ENCODE measurements at regions not wholly inside any gene's neighbourhood (a gene's known extent, or its start where the extent isn't known, plus 50 kb on each side); places are given as distances from the start of the nearest gene placed in this dataset.
"Not testable (repeated sequence)": the region's sequence is repeated elsewhere in the genome, so short reads cannot be mapped to it uniquely, and the experiment has no call there.

DNA sequence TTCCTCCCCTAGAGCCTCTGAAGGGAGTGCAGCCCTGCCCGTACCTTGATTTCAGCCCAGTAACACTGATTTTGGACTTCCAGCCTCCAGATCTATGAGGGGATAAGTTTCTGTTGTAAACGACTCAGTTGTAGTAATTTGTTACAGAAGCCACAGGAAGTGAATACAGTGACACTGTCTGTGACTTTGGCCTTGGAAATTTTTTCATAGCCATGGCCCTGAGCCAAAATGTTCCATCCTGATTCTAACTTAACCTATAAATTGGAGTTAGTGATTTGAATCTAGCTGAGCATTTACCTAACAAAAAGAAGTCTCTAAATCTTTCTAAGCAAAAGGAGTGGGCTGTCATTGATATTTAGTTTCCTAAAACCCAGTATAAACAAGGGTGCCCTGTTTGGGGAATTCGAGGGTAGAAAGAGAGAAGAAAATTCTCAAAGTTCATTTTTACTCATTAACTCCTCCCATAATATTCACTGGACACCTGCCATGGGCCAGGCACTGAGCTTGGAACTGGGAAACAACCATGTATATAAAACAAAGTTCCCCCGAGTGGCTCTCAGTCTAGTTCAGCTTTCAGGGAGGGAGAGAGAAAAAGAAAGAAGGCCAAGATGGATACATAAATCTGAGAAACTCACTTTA is 162.3 kb downstream of the SKIDA1 start:
- no peak overlapping the region for H3K4me3 Mint-ChIP-seq
- no peaks in the 10 kb centered on the region for H3K36me3 Mint-ChIP-seq
- ATAC-seq: no peak
- H3K27ac Mint-ChIP-seq: no peak overlapping the region
- H3K4me1 Mint-ChIP-seq: no peaks in the 10 kb centered on the region
- peaks cover 8% of the 10 kb centered on the region for H3K27me3 Mint-ChIP-seq
- no peaks in the 10 kb centered on the region for H3K9me3 Mint-ChIP-seq

DNA sequence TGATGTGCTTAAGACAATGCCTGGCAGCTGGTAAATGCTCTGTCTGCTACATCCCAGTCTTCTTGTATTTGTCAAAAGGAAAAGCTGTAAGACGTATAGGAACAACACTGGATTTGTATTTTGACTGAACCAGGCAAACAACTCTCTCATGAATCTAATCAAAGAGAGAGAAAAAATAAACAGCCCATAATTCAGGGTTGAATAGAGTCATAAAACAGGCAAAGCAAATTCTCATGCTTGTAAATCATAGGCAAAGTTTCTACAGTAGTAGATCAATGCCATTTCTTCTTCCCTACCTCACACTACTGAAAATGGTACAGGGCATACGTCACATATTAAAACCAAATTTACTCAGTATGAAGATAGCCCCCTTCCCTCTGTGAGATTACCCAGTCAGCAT is 166.3 kb downstream of the SKIDA1 start:
- Mint-ChIP-seq H3K36me3 (no peaks in the 10 kb centered on the region), H3K4me1 (no peaks in the 10 kb centered on the region), H3K27me3 (peaks cover 5% of the 10 kb centered on the region), H3K4me3 (no peak overlapping the region), H3K27ac (no peak overlapping the region), H3K9me3 (no peaks in the 10 kb centered on the region)
- ATAC-seq: no peak

DNA sequence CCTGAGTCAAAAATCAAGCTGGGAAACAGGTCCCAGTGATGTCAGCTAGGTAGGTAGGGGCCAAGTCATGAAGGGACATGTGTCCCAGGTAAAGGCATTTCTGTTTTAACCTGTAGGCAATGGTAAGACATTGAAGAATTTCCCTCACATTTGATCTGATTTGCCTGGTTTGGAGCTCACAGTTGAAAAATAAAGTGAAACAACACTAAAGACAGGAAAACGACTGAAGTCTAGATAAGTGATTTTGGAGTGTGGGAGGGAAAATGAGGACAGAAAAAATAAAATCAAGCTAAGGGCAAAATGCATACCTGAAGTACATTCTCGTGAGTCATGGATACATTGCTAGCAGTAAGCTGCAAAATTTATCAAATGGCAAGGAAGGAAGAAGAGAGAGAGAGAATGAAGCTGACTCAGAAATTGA is 169.9 kb downstream of the SKIDA1 start:
- Mint-ChIP-seq H3K27ac (no peak overlapping the region), H3K27me3 (peaks cover 5% of the 10 kb centered on the region), H3K9me3 (no peaks in the 10 kb centered on the region), H3K4me1 (no peaks in the 10 kb centered on the region), H3K4me3 (no peak overlapping the region), H3K36me3 (no peaks in the 10 kb centered on the region)
- ATAC-seq: no peak

DNA sequence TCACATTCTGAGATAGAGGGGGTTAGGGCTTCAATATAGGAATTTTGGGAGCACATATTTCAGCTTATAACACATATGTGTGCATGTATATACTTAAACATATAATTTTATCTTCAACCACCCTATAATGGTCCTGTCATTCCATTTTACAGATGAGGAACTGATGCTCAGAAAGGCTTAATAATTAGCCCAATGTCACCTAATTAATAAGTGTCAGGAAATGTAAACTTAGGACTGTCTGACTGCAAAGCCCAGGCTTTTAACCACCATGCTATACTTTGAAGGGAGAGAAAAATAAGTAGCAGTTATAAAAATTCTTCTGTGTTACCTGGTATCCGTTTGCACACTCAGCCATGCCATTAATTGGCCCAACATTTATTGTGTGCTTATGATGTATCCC is 172.6 kb downstream of the SKIDA1 start:
- H3K4me3 Mint-ChIP-seq: no peak overlapping the region
- H3K36me3 Mint-ChIP-seq: no peaks in the 10 kb centered on the region
- ATAC-seq: no peak
- H3K9me3 Mint-ChIP-seq: no peaks in the 10 kb centered on the region
- peaks cover 5% of the 10 kb centered on the region for H3K27me3 Mint-ChIP-seq
- no peak overlapping the region for H3K27ac Mint-ChIP-seq
- H3K4me1 Mint-ChIP-seq: no peaks in the 10 kb centered on the region

DNA sequence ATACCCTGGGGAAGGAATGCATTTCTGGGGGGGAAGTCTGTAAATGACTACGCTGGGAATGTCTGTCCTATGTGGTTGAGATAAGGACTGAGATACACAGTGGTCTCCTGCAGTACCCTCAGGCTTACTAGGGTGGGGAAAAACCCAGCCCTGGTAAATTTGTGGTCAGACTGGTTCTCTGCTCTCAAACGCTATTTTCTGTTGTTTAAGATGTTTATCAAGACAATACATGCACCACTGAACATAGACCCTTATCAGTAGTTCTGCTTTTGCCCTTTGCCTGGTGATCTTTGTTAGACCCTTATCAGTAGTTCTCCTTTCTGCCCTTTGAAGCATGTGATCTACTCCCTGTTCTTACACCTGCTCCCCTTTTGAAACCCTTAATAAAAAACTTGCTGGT is 173.9 kb downstream of the SKIDA1 start:
- H3K4me1 Mint-ChIP-seq, H3K4me3 Mint-ChIP-seq, ATAC-seq, H3K9me3 Mint-ChIP-seq, H3K27me3 Mint-ChIP-seq, H3K27ac Mint-ChIP-seq, H3K36me3 Mint-ChIP-seq: not testable (repeated sequence)

DNA sequence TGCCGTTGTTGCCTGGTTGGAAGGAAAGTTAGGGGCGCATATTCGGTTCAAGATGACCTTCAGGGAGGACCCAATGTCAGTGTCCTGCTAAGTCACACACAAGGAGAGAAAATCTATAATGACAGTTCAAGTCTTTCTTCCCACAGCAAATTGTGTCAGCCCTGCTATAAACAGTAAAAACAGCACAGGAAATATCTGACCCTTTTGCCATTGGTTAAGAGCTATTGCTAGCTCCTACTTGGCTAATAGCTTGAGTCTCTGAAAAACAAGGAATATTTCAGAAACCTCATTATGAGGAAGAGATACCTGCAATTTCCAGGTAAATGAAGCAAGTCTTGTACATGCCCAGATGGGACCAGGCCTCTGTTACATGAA is 175.6 kb downstream of the SKIDA1 start:
- H3K36me3 Mint-ChIP-seq: no peaks in the 10 kb centered on the region
- H3K4me3 Mint-ChIP-seq: no peak overlapping the region
- H3K27ac Mint-ChIP-seq: no peak overlapping the region
- peaks cover under 1% of the 10 kb centered on the region for H3K27me3 Mint-ChIP-seq
- no peak for ATAC-seq
- H3K9me3 Mint-ChIP-seq: no peaks in the 10 kb centered on the region
- no peaks in the 10 kb centered on the region for H3K4me1 Mint-ChIP-seq

DNA sequence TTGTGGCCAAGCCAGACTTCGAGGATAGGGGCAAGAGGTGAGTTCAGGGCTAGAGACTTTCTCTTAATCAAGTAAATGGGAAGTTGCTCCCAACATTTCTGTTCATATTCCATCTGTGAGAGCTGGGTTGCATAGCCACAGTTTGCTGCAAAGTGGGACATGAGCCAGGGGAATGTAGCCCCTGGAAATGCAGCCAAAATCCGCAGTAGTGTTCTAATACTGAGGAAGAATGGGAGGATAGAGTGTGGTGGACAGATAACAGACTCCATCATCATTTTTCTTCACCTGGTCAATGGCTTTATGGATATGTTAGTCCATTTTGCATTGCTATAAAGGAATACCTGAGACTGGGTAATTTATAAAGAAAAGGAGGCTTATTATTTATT is 177.7 kb downstream of the SKIDA1 start:
- H3K27ac Mint-ChIP-seq: no peak overlapping the region
- H3K4me1 Mint-ChIP-seq: no peaks in the 10 kb centered on the region
- ATAC-seq: no peak
- peaks cover 12% of the 10 kb centered on the region for H3K27me3 Mint-ChIP-seq
- no peaks in the 10 kb centered on the region for H3K9me3 Mint-ChIP-seq
- H3K4me3 Mint-ChIP-seq: no peak overlapping the region
- no peaks in the 10 kb centered on the region for H3K36me3 Mint-ChIP-seq

DNA sequence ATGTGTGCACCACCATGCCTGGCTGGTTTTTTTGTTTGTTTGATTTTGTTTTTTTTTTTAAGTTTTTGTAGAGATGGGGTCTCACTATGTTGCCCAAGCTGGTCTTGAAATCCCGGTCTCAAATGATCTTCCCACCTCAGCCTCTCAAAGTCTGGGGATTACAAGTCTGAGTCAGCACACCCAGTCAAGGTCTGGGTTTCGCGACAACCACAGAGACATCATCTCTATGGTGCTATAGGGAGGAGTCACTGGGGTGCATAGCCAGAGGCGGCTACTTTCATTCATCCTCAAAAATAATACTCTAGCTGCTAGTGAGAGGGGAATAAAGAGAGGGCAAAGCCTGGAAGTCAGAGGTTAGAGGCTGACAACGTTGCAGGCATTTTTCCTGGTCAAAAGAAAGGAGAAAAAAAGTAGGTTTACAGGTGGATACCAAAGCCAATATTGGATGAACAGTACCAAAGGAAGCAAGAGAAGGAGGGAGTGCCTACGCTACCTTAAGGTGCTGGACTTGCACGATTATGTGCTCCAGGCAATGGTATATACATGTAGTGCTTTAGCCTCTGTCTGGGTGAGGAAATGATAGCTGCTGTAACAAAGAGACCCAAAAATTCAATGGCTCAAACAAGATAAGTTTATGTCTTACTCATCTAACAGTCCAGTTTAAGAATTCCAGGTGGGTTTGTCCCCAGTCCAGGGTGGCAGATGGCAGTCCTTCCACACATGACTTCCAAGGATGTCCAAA is 178.3 kb downstream of the SKIDA1 start:
- peaks cover 12% of the 10 kb centered on the region for H3K27me3 Mint-ChIP-seq
- H3K36me3 Mint-ChIP-seq: no peaks in the 10 kb centered on the region
- H3K4me1 Mint-ChIP-seq: no peaks in the 10 kb centered on the region
- H3K27ac Mint-ChIP-seq: no peak overlapping the region
- no peak for ATAC-seq
- no peak overlapping the region for H3K4me3 Mint-ChIP-seq
- H3K9me3 Mint-ChIP-seq: no peaks in the 10 kb centered on the region

DNA sequence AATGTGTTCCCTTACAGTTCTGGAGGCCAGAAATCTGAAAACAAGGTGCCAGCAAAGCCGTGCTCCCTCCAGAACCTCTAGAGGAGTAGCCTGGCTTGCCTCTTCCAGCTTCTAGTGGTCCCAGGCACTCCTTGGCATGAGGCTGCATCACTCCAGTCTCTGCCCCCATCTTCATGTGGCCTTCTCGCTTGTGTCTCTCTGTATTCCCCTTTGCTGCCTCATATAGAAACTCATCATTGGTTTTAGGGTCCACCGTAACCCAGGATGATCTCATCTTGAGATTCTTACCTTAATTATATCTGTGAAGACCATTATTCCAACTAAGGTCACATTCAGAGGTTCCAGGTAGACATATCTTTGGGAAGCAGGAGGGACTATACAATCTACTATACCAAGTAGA is 182.4 kb downstream of the SKIDA1 start:
- Mint-ChIP-seq H3K27me3 (peaks cover 27% of the 10 kb centered on the region), H3K36me3 (no peaks in the 10 kb centered on the region), H3K9me3 (no peaks in the 10 kb centered on the region), H3K4me3 (no peak overlapping the region), H3K27ac (no peak overlapping the region), H3K4me1 (no peaks in the 10 kb centered on the region)
- ATAC-seq: no peak

DNA sequence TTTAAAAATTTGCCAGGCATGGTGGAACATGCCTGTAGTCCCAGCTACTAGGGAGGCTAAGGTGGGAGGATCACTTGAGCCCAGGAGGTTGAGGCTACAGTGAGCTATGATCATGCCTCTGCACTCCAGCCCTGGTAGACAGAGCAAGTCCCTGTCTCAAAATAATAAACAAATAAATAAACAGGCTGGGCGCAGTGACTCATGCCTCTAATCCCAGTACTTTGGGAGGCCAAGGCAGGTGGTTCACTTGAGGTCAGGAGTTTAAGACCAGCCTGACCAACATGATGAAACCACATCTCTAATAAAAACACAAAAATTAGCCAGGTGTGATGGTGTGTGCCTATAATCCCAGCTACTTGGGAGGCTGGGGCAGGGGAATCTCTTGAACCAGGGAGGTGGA is 183.0 kb downstream of the SKIDA1 start:
- peaks cover 27% of the 10 kb centered on the region for H3K27me3 Mint-ChIP-seq
- ATAC-seq, H3K4me3 Mint-ChIP-seq, H3K27ac Mint-ChIP-seq, H3K36me3 Mint-ChIP-seq, H3K4me1 Mint-ChIP-seq, H3K9me3 Mint-ChIP-seq: not testable (repeated sequence)

DNA sequence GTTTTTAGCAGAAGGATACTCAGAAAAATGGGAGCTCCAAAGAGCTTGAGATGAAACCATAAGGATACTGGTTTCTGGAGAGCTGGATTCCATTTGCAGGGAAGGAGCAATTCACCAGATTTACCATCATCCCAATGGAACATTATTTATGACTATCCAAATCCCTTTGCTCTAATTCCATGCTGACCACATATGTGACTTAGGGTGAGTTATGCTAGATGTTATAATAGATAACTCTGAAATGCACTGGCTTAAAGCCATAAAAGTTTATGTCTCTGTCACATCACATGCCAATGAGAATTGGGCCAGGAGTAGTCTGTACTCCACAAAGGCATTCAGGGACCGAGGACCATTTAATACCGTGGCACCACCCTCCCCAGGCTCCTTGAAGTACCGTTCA is 185.2 kb downstream of the SKIDA1 start:
- no peak overlapping the region for H3K27ac Mint-ChIP-seq
- H3K4me3 Mint-ChIP-seq: no peak overlapping the region
- H3K36me3 Mint-ChIP-seq: no peaks in the 10 kb centered on the region
- peaks cover 27% of the 10 kb centered on the region for H3K27me3 Mint-ChIP-seq
- no peaks in the 10 kb centered on the region for H3K4me1 Mint-ChIP-seq
- ATAC-seq: no peak
- peaks cover 5% of the 10 kb centered on the region for H3K9me3 Mint-ChIP-seq

DNA sequence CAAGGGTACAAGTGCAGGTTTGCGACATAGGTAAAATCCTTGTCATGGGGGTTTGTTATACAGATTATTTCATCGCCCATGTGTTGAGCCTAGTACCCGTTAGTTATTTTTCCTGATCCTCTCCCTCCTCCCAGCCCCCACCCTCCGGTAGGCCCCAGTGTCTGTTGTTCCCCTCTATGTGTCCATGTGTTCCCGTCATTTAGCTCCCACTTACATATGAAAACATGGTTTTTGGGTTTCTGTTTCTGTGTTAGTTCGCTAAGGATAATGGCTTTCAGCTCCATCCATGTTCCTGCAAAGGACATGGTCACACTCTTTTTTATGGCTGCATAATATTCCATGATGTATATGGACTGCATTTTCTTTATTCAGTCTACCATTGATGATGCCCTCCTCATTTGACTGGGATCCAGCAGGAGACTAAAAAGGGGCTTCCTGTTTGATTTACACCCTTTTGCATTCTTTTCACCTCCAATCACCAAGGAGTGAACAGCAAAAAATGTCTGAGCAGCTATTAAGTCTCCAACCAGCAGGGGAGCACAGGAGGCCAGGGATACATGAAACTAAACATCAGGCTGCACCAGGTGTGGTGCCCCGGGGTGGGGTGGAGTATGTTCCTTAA is 188.2 kb downstream of the SKIDA1 start:
- no peak for ATAC-seq
- peaks cover 5% of the 10 kb centered on the region for H3K9me3 Mint-ChIP-seq
- H3K4me1 Mint-ChIP-seq: no peaks in the 10 kb centered on the region
- no peak overlapping the region for H3K4me3 Mint-ChIP-seq
- H3K27me3 Mint-ChIP-seq: peaks cover 16% of the 10 kb centered on the region
- no peak overlapping the region for H3K27ac Mint-ChIP-seq
- no peaks in the 10 kb centered on the region for H3K36me3 Mint-ChIP-seq

DNA sequence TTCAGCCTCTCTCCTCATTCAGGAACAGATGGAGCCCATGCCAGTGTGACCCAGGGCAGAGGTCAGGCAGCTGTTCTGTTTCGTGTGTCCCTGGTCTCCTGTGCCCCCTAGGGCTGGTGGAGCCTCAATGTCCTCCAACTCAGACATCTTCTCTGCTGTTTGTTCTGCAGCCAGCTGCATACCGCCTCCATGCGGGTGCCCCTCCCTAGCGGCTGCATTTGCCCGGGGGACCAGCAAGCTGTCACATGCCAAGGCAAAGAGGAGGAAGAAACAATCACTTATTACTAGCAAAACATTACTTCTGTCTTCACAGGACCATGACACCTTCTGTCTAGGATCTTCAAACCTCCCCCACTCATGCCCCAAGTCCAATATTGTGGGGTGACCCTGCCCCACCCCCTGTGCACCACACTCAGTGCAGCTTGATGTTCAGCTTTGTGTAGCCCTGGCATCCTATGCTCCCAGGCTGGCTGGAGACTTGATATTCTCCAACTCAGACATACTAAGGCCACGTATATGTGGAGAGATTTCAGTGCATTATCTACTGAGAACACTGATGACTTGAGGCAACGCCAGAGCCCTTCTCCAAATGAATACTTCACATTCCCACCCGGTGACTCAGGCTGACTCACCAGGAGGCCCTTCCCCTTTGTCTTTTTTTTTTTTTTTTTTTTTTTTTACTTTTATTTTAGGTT is 188.9 kb downstream of the SKIDA1 start:
- Mint-ChIP-seq H3K27ac (no peak overlapping the region), H3K4me1 (no peaks in the 10 kb centered on the region), H3K4me3 (no peak overlapping the region), H3K36me3 (no peaks in the 10 kb centered on the region), H3K27me3 (peaks cover 14% of the 10 kb centered on the region), H3K9me3 (peaks cover 5% of the 10 kb centered on the region)
- no peak for ATAC-seq

DNA sequence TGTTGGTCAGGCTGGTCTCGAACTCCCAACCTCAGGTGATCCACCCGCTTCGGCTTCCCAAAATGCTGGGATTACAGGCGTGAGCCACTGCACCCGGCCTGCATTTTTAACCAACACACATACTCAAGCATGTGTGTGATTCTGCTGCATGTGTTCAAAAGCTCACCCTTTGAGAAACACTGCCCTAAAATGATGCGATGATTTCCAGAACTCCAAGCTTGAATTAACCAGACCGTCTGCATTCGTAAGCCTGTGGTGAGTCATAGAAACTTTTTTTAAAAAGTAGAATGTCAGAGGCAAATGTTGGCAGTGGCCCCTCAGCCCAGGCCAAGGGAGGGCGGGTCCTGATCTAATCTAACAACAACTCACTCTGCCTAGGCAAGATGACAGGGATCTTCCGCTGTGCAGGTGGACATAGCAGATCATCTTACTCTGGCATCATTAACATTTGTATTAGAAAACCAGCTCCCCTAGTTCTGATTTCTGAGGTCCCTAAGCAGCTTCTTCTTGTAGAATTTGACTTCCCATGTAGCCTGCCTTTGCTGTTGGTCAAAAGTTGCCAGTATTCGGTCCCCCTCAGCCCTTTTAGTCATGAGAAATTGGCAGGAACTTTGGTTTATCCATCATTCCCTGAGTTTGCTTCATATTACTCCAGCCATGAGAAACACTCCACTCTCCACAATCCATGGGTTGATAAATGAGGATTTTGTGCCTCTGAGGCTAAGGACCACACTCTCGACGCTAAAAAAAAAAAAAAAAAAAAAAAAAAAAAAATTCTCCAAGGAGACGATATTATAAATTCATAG is 190.4 kb downstream of the SKIDA1 start:
- no peak for ATAC-seq
- H3K27ac Mint-ChIP-seq: no peak overlapping the region
- H3K9me3 Mint-ChIP-seq: peaks cover 5% of the 10 kb centered on the region
- H3K27me3 Mint-ChIP-seq: no peaks in the 10 kb centered on the region
- no peaks in the 10 kb centered on the region for H3K36me3 Mint-ChIP-seq
- no peak overlapping the region for H3K4me3 Mint-ChIP-seq
- no peaks in the 10 kb centered on the region for H3K4me1 Mint-ChIP-seq

DNA sequence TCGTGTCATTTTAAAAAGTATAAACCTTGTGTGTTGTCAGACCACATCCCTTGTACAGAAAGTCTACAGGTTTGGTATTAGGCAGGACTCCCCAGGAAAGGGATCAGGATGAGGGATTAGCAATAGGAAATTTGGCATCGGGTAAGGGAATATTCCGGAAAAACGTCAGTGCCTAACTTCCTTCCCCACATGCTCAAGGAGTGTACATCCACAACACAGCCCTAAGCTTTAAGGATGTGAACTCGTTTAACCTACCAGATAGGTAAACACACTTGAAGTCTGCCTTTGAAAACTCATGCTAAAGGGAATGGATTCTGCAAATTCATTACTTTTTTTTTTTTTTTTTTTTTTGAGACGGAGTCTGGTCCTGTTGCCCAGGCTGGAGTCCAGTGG is 194.9 kb downstream of the SKIDA1 start:
- H3K4me1 Mint-ChIP-seq: no peaks in the 10 kb centered on the region
- ATAC-seq: no peak
- no peaks in the 10 kb centered on the region for H3K27me3 Mint-ChIP-seq
- H3K36me3 Mint-ChIP-seq: no peaks in the 10 kb centered on the region
- no peak overlapping the region for H3K27ac Mint-ChIP-seq
- no peaks in the 10 kb centered on the region for H3K9me3 Mint-ChIP-seq
- no peak overlapping the region for H3K4me3 Mint-ChIP-seq

Measured in stimulated activated memory B cell treated with anti-CD40 and anti-IgM and Interleukin-4, amounts not matched to agents 10 μg/mL and 1 μg/mL and 100 μg/mL, for 72 hours (primary cell).